Esophagus squamous epithelium (tissue), 4 donors: ENCODE measurements at regions not wholly inside any gene's neighbourhood (a gene's known extent, or its start where the extent isn't known, plus 50 kb on each side); places are given as distances from the start of the nearest gene placed in this dataset.

Experiments
- CTCF ChIP-seq, 6 experiments: fragments of 450-650 bp in 4 of 6; fragments of 200-600 bp in 2 of 6; sonication (generic) in 2 of 6; IDR thresholded peaks; one replicate each; pipeline ENCODE4 v1.5.1; 2016 to 2019; ENCODE audit warnings: antibody characterized with exemption in 6 of 6, mild to moderate bottlenecking in 4 of 6, moderate library complexity in 4 of 6
- POLR2A ChIP-seq, 4 donors: fragments of 450-650 bp; IDR thresholded peaks; one replicate each; pipeline ENCODE4 v1.6.1; 2017; ENCODE audit warnings: antibody characterized with exemption in 4 of 4, mild to moderate bottlenecking in 4 of 4, moderate library complexity in 3 of 4

GRCh38 chr7:152502813-152503790, 67.3 kb upstream of the KMT2C start:
- TF ChIP-seq POLR2A (IDR thresholded peaks at IDR 0.05) (no peak), CTCF (IDR thresholded peaks at IDR 0.05) (no peak)
